NT2/D1 (cell line): ENCODE measurements at regions not wholly inside any gene's neighbourhood (a gene's known extent, or its start where the extent isn't known, plus 50 kb on each side); places are given as distances from the start of the nearest gene placed in this dataset.

Experiments used
- SUZ12 ChIP-seq: IDR thresholded peaks from 2 replicates; pipeline ENCODE4 v1.6.1; 2011; ENCODE audit not compliant: insufficient read length, insufficient read depth; ENCODE audit errors: extremely low read depth
- YY1 ChIP-seq: IDR thresholded peaks from 2 replicates; pipeline ENCODE4 v1.6.1; 2011; ENCODE audit not compliant: insufficient read length, insufficient read depth
- ZNF274 ChIP-seq: IDR thresholded peaks from 2 replicates; pipeline ENCODE4 v1.6.1; 2011; ENCODE audit warnings: mild to moderate bottlenecking, low read depth, low read length

DNA sequence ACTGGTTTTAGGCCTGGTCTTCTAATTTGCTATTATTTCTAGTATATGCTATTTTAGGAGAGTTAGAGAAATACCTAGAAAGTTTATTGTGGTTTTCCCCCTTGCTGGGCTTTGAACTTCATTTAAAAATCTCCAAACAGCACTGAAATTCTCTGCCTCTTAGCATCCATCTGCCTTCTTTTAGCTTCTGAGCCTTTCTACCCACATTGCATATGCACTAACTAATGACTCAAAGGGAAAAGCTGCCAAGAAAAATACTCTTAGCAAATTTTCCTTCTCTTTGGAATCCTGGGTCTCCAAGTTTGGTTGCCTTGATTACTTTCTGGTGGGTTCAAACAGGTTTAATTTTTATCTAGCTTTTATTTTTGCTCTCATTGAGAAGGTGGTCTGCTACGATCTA, 408.4 kb upstream of the PTBP2 start:
- TF ChIP-seq YY1 (no peak), ZNF274 (no peak), SUZ12 (no peak)
